HCT116 (cell line): ENCODE measurements at regions not wholly inside any gene's neighbourhood (a gene's known extent, or its start where the extent isn't known, plus 50 kb on each side); places are given as distances from the start of the nearest gene placed in this dataset.

Source experiments
- ATAC-seq: fragments of 200-7000 bp; cut with Tn5 transposase; 2 replicates; pipeline ENCODE4 v1.9.1; 2020; ENCODE audit warnings: mild to moderate bottlenecking, moderate library complexity
- BruUV-seq: library from RNA; stranded (reverse); fragments of 400-500 nt; replicated peaks from 2 replicates; lab custom pipeline; 2021; lab: Mats Ljungman, UMichigan
- CTCF ChIA-PET: fragments of 300-600 bp; sonication (Branson Sonifier 250); formaldehyde crosslinking; loops from one replicate; lab custom pipeline; 2021; ENCODE audit warnings: antibody characterized with exemption; lab: Charles Lee
- POLR2A ChIA-PET: fragments of 300-600, 350-600 bp; sonication (Branson Sonifier 250); formaldehyde crosslinking; loops from one replicate; lab custom pipeline; 2021; ENCODE audit warnings: antibody characterized with exemption; lab: Charles Lee
- RAD21 ChIA-PET, 2 experiments: fragments of 300-600 bp; sonication (Branson Sonifier 250); formaldehyde crosslinking; loops; one replicate each; lab custom pipeline; 2023; ENCODE audit warnings: low total read pairs in 2 of 2; ENCODE audit not compliant: uncharacterized antibody in 2 of 2, unreplicated experiment in 2 of 2, low non-redundant PET in 1 of 2; lab: Charles Lee
- DNase-seq: peaks from one replicate; pipeline ENCODE4 v3.0.0-alpha.2; 2010; ENCODE audit warnings: low read depth, low spot score
- H2AFZ ChIP-seq: fragments of 200-600 bp; shearing (Covaris generic), sonication (generic); 2 replicates; pipeline ENCODE4 v1.6.1; 2017; ENCODE audit warnings: low read depth, mixed run types, mixed read lengths, antibody characterized with exemption, low read length; ENCODE audit not compliant: poor library complexity, severe bottlenecking
- H3K27ac ChIP-seq: 2 replicates; pipeline ENCODE4 v1.5.1; 2012; ENCODE audit warnings: low read depth, low read length
- H3K27me3 ChIP-seq: fragments of 200-600 bp; sonication (generic); 2 replicates; pipeline ENCODE4 v1.6.1; 2016; ENCODE audit warnings: mixed run types, low read length, mixed read lengths; ENCODE audit not compliant: insufficient read depth
- H3K36me3 ChIP-seq, 2 experiments: fragments of 200-500 bp in 1 of 2; fragments of 200-600 bp in 1 of 2; sonication (Bioruptor generic) in 1 of 2; sonication (generic) in 1 of 2; 2 replicates each; pipeline versions ENCODE4 v1.5.1 to v1.6.1; 2014 to 2016; ENCODE audit warnings: low read length in 2 of 2, inconsistent platforms in 1 of 2, mixed read lengths in 1 of 2, mixed run types in 1 of 2; ENCODE audit not compliant: insufficient read depth in 2 of 2, control insufficient read depth in 1 of 2
- H3K4me1 ChIP-seq, 2 experiments: fragments of 200-600 bp in 1 of 2; sonication (generic) in 1 of 2; 2 replicates each; pipeline versions ENCODE4 v1.5.1 to v1.6.1; 2012 to 2017; ENCODE audit warnings: low read length in 2 of 2, inconsistent platforms in 1 of 2, mild to moderate bottlenecking in 1 of 2, mixed read lengths in 1 of 2, mixed run types in 1 of 2, moderate library complexity in 1 of 2; ENCODE audit not compliant: insufficient read depth in 2 of 2, control insufficient read depth in 1 of 2
- H3K4me2 ChIP-seq: fragments of 200-600 bp; sonication (generic); 2 replicates; pipeline ENCODE4 v1.6.1; 2017; ENCODE audit warnings: mixed run types, low read length, mixed read lengths
- H3K4me3 ChIP-seq, 2 experiments: fragments of 200-600 bp in 1 of 2; sonication (generic) in 1 of 2; replicated peaks in 1 of 2; 2 replicates each; pipeline ENCODE4 v1.5.1; 2011 to 2016; ENCODE audit warnings: low read length in 2 of 2, control low read depth in 1 of 2, low read depth in 1 of 2, mild to moderate bottlenecking in 1 of 2, mixed read lengths in 1 of 2, mixed run types in 1 of 2
- H3K79me2 ChIP-seq: fragments of 200-600 bp; sonication (generic); 2 replicates; pipeline ENCODE4 v1.6.1; 2017; ENCODE audit warnings: mild to moderate bottlenecking, mixed run types, low read length, moderate library complexity, mixed read lengths; ENCODE audit not compliant: insufficient read depth
- H3K9ac ChIP-seq: fragments of 200-600 bp; sonication (generic); 2 replicates; pipeline ENCODE4 v1.6.1; 2016; ENCODE audit warnings: low read length, mixed read lengths
- H3K9me2 ChIP-seq: fragments of 200-600 bp; sonication (generic), shearing (Covaris generic); 2 replicates; pipeline ENCODE4 v1.6.1; 2017; ENCODE audit warnings: mixed run types, mild to moderate bottlenecking, moderate library complexity; ENCODE audit not compliant: insufficient read depth
- H3K9me3 ChIP-seq, 2 experiments: fragments of 200-500 bp in 1 of 2; fragments of 200-600 bp in 1 of 2; sonication (Bioruptor generic) in 1 of 2; sonication (generic) in 1 of 2; 2 replicates each; pipeline ENCODE4 v1.6.1; 2014 to 2017; ENCODE audit warnings: low read length in 2 of 2, mixed read lengths in 2 of 2, inconsistent platforms in 1 of 2, low read depth in 1 of 2, mild to moderate bottlenecking in 1 of 2, mixed run types in 1 of 2, moderate library complexity in 1 of 2; ENCODE audit not compliant: control insufficient read depth in 1 of 2, insufficient read depth in 1 of 2
- H4K20me1 ChIP-seq: fragments of 200-600 bp; sonication (generic), shearing (Covaris generic); 2 replicates; pipeline ENCODE4 v1.6.1; 2017; ENCODE audit warnings: mixed run types, mild to moderate bottlenecking, moderate library complexity; ENCODE audit not compliant: insufficient read depth
- CEBPB ChIP-seq: IDR thresholded peaks from 2 replicates; pipeline ENCODE4 v1.6.1; 2012; ENCODE audit warnings: low read depth
- EGR1 ChIP-seq: IDR thresholded peaks from 2 replicates; pipeline ENCODE4 v1.6.1; 2012; ENCODE audit warnings: low read depth
- ELF1 ChIP-seq: IDR thresholded peaks from 2 replicates; pipeline ENCODE4 v1.6.1; 2012; ENCODE audit warnings: low read depth, borderline replicate concordance
- EZH2 ChIP-seq: fragments of 200-600 bp; sonication (generic); IDR thresholded peaks from 2 replicates; pipeline ENCODE4 v1.6.1; 2017; ENCODE audit warnings: antibody characterized with exemption, mixed run types
- EZH2phosphoT487 ChIP-seq: fragments of 200-600 bp; IDR thresholded peaks from 2 replicates; pipeline ENCODE4 v1.6.1; 2018; ENCODE audit warnings: antibody characterized with exemption, borderline replicate concordance
- FOSL1 ChIP-seq: IDR thresholded peaks from 2 replicates; pipeline ENCODE4 v1.6.1; 2012; ENCODE audit warnings: low read depth
- JUND ChIP-seq: IDR thresholded peaks from 2 replicates; pipeline ENCODE4 v1.6.1; 2012
- POLR2AphosphoS5 ChIP-seq: IDR thresholded peaks from 2 replicates; pipeline ENCODE4 v1.6.1; 2011; ENCODE audit warnings: mild to moderate bottlenecking, low read depth, low read length, moderate library complexity
- RAD21 ChIP-seq: IDR thresholded peaks from 2 replicates; pipeline ENCODE4 v1.6.1; 2012; ENCODE audit warnings: low read depth, mild to moderate bottlenecking
- REST ChIP-seq: IDR thresholded peaks from 2 replicates; pipeline ENCODE4 v1.6.1; 2012; ENCODE audit warnings: low read depth
- SIN3A ChIP-seq: IDR thresholded peaks from 2 replicates; pipeline ENCODE4 v1.6.1; 2012; ENCODE audit warnings: low read depth
- SP1 ChIP-seq: IDR thresholded peaks from 2 replicates; pipeline ENCODE4 v1.6.1; 2012; ENCODE audit warnings: low read depth
- TCF7L2 ChIP-seq: IDR thresholded peaks from 2 replicates; pipeline ENCODE4 v1.7.0; 2011; ENCODE audit warnings: borderline replicate concordance, inconsistent platforms; ENCODE audit not compliant: insufficient read depth, insufficient read length; ENCODE audit errors: extremely low read depth
- YY1 ChIP-seq: IDR thresholded peaks from 2 replicates; pipeline ENCODE4 v1.6.1; 2011; ENCODE audit warnings: low read length, low read depth, moderate library complexity, mild to moderate bottlenecking; ENCODE audit not compliant: insufficient replicate concordance; ENCODE audit errors: extremely low read depth
- ZFX ChIP-seq: fragments of 450-650 bp; IDR thresholded peaks from 2 replicates; pipeline ENCODE4 v1.6.1; 2017
- intact Hi-C: fragments of 100-400 bp; cut with micrococcal nuclease; formaldehyde crosslinking; loops from 2 replicates; pipeline ENCODE4 v1.10.0; 2022
- TF ChIP-seq, protein P1 (sequence below): IDR thresholded peaks from 2 replicates; pipeline ENCODE4 v1.6.1; 2012
- TF ChIP-seq, protein P2 (sequence below): IDR thresholded peaks from 2 replicates; pipeline ENCODE4 v1.6.1; 2011; ENCODE audit warnings: mild to moderate bottlenecking, low read length, moderate library complexity; ENCODE audit not compliant: insufficient replicate concordance; ENCODE audit errors: extremely low read depth
- TF ChIP-seq, protein P3 (sequence below): IDR thresholded peaks from 2 replicates; pipeline ENCODE4 v1.6.1; 2012
- TF ChIP-seq, protein P4 (sequence below), 3 experiments: fragments of 200-600 bp in 1 of 3; sonication (generic) in 1 of 3; IDR thresholded peaks in 2 of 3; conservative IDR thresholded peaks in 1 of 3; 2 replicates each; pipeline ENCODE4 v1.5.1; 2012 to 2017; ENCODE audit warnings: low read depth in 2 of 3, low read length in 2 of 3, antibody characterized with exemption in 1 of 3, borderline replicate concordance in 1 of 3, control low read depth in 1 of 3, mild to moderate bottlenecking in 1 of 3, mixed read lengths in 1 of 3, mixed run types in 1 of 3, moderate library complexity in 1 of 3; ENCODE audit not compliant: insufficient read depth in 1 of 3

- RAD21 ChIA-PET: no interaction called here
Measured at GRCh38 chr4:145427221-145427620, 54.4 kb upstream of the SMAD1 start.

More at GRCh38 chr4:145427221-145427620, 54.4 kb upstream of the SMAD1 start:
- CTCF ChIA-PET: no interaction called here
- Histone ChIP-seq H3K4me3 (no peak overlapping the region), H3K4me2 (no peak overlapping the region), H2AFZ (no peak overlapping the region), H3K4me1 (no peaks in the 10 kb centered on the region), H3K9me2 (no peaks in the 10 kb centered on the region), H4K20me1 (no peaks in the 10 kb centered on the region), H3K27me3 (no peaks in the 10 kb centered on the region), H3K36me3 (no peaks in the 10 kb centered on the region), H3K27ac (no peak overlapping the region), H3K9me3 (peaks cover 0 to 4% of the 10 kb centered on the region in 2 experiments; a peak in 1 of 4 replicates), H3K79me2 (no peaks in the 10 kb centered on the region), H3K9ac (no peak overlapping the region)
- no peak for TF ChIP-seq EZH2
- TF ChIP-seq, protein P1, sequence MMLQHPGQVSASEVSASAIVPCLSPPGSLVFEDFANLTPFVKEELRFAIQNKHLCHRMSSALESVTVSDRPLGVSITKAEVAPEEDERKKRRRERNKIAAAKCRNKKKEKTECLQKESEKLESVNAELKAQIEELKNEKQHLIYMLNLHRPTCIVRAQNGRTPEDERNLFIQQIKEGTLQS: no peak
- TF ChIP-seq TCF7L2: no peak
- TF ChIP-seq RAD21: no peak
- no peak for TF ChIP-seq SIN3A
- TF ChIP-seq, protein P2, sequence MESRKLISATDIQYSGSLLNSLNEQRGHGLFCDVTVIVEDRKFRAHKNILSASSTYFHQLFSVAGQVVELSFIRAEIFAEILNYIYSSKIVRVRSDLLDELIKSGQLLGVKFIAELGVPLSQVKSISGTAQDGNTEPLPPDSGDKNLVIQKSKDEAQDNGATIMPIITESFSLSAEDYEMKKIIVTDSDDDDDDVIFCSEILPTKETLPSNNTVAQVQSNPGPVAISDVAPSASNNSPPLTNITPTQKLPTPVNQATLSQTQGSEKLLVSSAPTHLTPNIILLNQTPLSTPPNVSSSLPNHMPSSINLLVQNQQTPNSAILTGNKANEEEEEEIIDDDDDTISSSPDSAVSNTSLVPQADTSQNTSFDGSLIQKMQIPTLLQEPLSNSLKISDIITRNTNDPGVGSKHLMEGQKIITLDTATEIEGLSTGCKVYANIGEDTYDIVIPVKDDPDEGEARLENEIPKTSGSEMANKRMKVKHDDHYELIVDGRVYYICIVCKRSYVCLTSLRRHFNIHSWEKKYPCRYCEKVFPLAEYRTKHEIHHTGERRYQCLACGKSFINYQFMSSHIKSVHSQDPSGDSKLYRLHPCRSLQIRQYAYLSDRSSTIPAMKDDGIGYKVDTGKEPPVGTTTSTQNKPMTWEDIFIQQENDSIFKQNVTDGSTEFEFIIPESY: no peak
- no peak for TF ChIP-seq ELF1
- TF ChIP-seq SP1: no peak
- TF ChIP-seq EGR1: no peak
- TF ChIP-seq CEBPB: no peak
- TF ChIP-seq REST: no peak
- no peak for TF ChIP-seq EZH2phosphoT487
- TF ChIP-seq, protein P3, sequence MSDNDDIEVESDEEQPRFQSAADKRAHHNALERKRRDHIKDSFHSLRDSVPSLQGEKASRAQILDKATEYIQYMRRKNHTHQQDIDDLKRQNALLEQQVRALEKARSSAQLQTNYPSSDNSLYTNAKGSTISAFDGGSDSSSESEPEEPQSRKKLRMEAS: no peak
- TF ChIP-seq ZFX: no peak
- no peak for TF ChIP-seq JUND
- TF ChIP-seq YY1: no peak
- TF ChIP-seq, protein P4, sequence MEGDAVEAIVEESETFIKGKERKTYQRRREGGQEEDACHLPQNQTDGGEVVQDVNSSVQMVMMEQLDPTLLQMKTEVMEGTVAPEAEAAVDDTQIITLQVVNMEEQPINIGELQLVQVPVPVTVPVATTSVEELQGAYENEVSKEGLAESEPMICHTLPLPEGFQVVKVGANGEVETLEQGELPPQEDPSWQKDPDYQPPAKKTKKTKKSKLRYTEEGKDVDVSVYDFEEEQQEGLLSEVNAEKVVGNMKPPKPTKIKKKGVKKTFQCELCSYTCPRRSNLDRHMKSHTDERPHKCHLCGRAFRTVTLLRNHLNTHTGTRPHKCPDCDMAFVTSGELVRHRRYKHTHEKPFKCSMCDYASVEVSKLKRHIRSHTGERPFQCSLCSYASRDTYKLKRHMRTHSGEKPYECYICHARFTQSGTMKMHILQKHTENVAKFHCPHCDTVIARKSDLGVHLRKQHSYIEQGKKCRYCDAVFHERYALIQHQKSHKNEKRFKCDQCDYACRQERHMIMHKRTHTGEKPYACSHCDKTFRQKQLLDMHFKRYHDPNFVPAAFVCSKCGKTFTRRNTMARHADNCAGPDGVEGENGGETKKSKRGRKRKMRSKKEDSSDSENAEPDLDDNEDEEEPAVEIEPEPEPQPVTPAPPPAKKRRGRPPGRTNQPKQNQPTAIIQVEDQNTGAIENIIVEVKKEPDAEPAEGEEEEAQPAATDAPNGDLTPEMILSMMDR (IDR thresholded peaks at IDR 0.05 in 2 of 3, conservative IDR thresholded peaks at IDR 0.05 in 1 of 3; ENCODE audit: borderline replicate concordance in 1 of 3, insufficient read depth in 1 of 3, low read depth in 2 of 3, low read length in 2 of 3): no peak
- no peak for TF ChIP-seq POLR2AphosphoS5
- no peak for TF ChIP-seq FOSL1
- intact Hi-C loops: no loop called here
- POLR2A ChIA-PET: no interaction called here
- no peak for ATAC-seq
- DNase-seq: no peak
- BruUV-seq: no TSS peak
